HCT116 (cell line): ENCODE measurements at regions not wholly inside any gene's neighbourhood (a gene's known extent, or its start where the extent isn't known, plus 50 kb on each side); places are given as distances from the start of the nearest gene placed in this dataset.

Experiments
- CTCF ChIP-seq, 3 experiments: fragments of 200-600 bp in 1 of 3; sonication (generic) in 1 of 3; IDR thresholded peaks in 2 of 3; conservative IDR thresholded peaks in 1 of 3; 2 replicates each; pipeline ENCODE4 v1.5.1; 2012 to 2017; ENCODE audit warnings: low read depth in 2 of 3, low read length in 2 of 3, antibody characterized with exemption in 1 of 3, borderline replicate concordance in 1 of 3, control low read depth in 1 of 3, mild to moderate bottlenecking in 1 of 3, mixed read lengths in 1 of 3, mixed run types in 1 of 3, moderate library complexity in 1 of 3; ENCODE audit not compliant: insufficient read depth in 1 of 3
- RAD21 ChIP-seq: IDR thresholded peaks from 2 replicates; pipeline ENCODE4 v1.6.1; 2012; ENCODE audit warnings: low read depth, mild to moderate bottlenecking

GRCh38 chr1:229107304-229107815 lies 163.6 kb upstream of the RAB4A start:
- no peak for TF ChIP-seq CTCF (IDR thresholded peaks at IDR 0.05 in 2 of 3, conservative IDR thresholded peaks at IDR 0.05 in 1 of 3; ENCODE audit: borderline replicate concordance in 1 of 3, insufficient read depth in 1 of 3, low read depth in 2 of 3, low read length in 2 of 3)
- no peak for TF ChIP-seq RAD21
